Adrenal gland (tissue), 5 donors: ENCODE measurements at regions not wholly inside any gene's neighbourhood (a gene's known extent, or its start where the extent isn't known, plus 50 kb on each side); places are given as distances from the start of the nearest gene placed in this dataset.

Experiments used
- POLR2A ChIP-seq, 2 donors: fragments of 450-650 bp; IDR thresholded peaks; one replicate each; pipeline ENCODE4 v1.6.1; 2017; ENCODE audit warnings: antibody characterized with exemption in 2 of 2, mild to moderate bottlenecking in 2 of 2, moderate library complexity in 1 of 2
- TF ChIP-seq, protein P1 (sequence below), 6 experiments: fragments of 450-650 bp in 4 of 6; fragments of 200-600 bp in 2 of 6; sonication (generic) in 1 of 6; IDR thresholded peaks; 1 replicate in 5 of 6; 2 replicates in 1 of 6; pipeline versions ENCODE4 v1.5.1 to v1.8.0; 2016 to 2021; ENCODE audit warnings: antibody characterized with exemption in 6 of 6, mild to moderate bottlenecking in 2 of 6, moderate library complexity in 1 of 6
- donor health status: DM: no; HTN: no; CAD: no.

DNA sequence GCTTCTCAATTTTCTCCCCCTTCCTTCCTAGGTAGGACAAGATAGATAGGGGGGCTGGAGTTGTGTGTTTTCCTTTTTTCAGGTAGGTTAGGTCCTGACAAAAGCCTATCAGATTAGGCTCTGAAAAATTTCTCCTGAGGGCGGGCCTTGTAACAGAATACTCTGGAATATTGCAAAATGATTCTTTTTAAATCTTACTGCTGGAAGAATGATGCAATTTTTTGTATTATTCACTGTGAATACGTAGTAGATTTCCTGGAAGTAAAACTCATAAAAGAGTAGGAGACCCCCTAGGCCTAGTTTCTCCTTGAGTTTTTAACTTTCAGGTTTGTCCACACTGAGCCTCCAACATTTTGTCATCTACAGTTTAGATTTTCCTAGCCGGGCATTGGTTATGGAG, 1701.8 kb downstream of the EFNA5 start:
- TF ChIP-seq, protein P1, sequence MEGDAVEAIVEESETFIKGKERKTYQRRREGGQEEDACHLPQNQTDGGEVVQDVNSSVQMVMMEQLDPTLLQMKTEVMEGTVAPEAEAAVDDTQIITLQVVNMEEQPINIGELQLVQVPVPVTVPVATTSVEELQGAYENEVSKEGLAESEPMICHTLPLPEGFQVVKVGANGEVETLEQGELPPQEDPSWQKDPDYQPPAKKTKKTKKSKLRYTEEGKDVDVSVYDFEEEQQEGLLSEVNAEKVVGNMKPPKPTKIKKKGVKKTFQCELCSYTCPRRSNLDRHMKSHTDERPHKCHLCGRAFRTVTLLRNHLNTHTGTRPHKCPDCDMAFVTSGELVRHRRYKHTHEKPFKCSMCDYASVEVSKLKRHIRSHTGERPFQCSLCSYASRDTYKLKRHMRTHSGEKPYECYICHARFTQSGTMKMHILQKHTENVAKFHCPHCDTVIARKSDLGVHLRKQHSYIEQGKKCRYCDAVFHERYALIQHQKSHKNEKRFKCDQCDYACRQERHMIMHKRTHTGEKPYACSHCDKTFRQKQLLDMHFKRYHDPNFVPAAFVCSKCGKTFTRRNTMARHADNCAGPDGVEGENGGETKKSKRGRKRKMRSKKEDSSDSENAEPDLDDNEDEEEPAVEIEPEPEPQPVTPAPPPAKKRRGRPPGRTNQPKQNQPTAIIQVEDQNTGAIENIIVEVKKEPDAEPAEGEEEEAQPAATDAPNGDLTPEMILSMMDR (IDR thresholded peaks at IDR 0.05), result no peak
- TF ChIP-seq POLR2A (IDR thresholded peaks at IDR 0.05), result no peak
